ENCODE measurements at regions not wholly inside any gene's neighbourhood (a gene's known extent, or its start where the extent isn't known, plus 50 kb on each side); places are given as distances from the start of the nearest gene placed in this dataset.
"Not testable (repeated sequence)": the region's sequence is repeated elsewhere in the genome, so short reads cannot be mapped to it uniquely, and the experiment has no call there.

GRCh38 chr10:84957427-84957826, 629.0 kb downstream of the CCSER2 start:
- TF ChIP-seq CTCF (IDR thresholded peaks at IDR 0.05; ENCODE audit: insufficient read depth, low read length, severe bottlenecking), result no peak
- no peaks in the 10 kb centered on the region for H3K27me3 ChIP-seq (ENCODE audit: control insufficient read depth, insufficient read depth, low read length)
- no peaks in the 10 kb centered on the region for H3K36me3 ChIP-seq (ENCODE audit: control insufficient read depth, insufficient read depth, low read length)
- no peak overlapping the region for H3K4me3 ChIP-seq (ENCODE audit: low read depth, low read length)
- FAIRE-seq (no peak), DNase-seq (ENCODE audit: low read depth) (no peak)

- DNase-seq (ENCODE audit: low read depth) (no peak), FAIRE-seq (no peak)
- no peak for TF ChIP-seq CTCF (IDR thresholded peaks at IDR 0.05; ENCODE audit: insufficient read depth, low read length, severe bottlenecking)
- Histone ChIP-seq H3K36me3 (ENCODE audit: control insufficient read depth, insufficient read depth, low read length) (no peaks in the 10 kb centered on the region), H3K4me3 (ENCODE audit: low read depth, low read length) (no peak overlapping the region), H3K27me3 (ENCODE audit: control insufficient read depth, insufficient read depth, low read length) (no peaks in the 10 kb centered on the region)
Observed at GRCh38 chr10:84965468-84965867, 637.1 kb downstream of the CCSER2 start.

GRCh38 chr10:84966708-84967441, 638.5 kb downstream of the CCSER2 start:
- no peak for DNase-seq (ENCODE audit: low read depth)
- H3K36me3 ChIP-seq (ENCODE audit: control insufficient read depth, insufficient read depth, low read length), result no peaks in the 10 kb centered on the region
- peak; percentile 98 for FAIRE-seq
- no peak overlapping the region for H3K4me3 ChIP-seq (ENCODE audit: low read depth, low read length)
- no peaks in the 10 kb centered on the region for H3K27me3 ChIP-seq (ENCODE audit: control insufficient read depth, insufficient read depth, low read length)
- TF ChIP-seq CTCF (IDR thresholded peaks at IDR 0.05; ENCODE audit: insufficient read depth, low read length, severe bottlenecking), result no peak

- H3K27me3 ChIP-seq (ENCODE audit: control insufficient read depth, insufficient read depth, low read length); H3K4me3 ChIP-seq (ENCODE audit: low read depth, low read length); DNase-seq (ENCODE audit: low read depth); H3K36me3 ChIP-seq (ENCODE audit: control insufficient read depth, insufficient read depth, low read length); FAIRE-seq: not testable (repeated sequence)
Observed at GRCh38 chr10:84969297-84969696, 640.9 kb downstream of the CCSER2 start.

GRCh38 chr10:84987039-84987438, 658.6 kb downstream of the CCSER2 start:
- DNase-seq (ENCODE audit: low read depth) (no peak), FAIRE-seq (no peak)
- H3K4me3 ChIP-seq (ENCODE audit: low read depth, low read length), result no peak overlapping the region
- no peaks in the 10 kb centered on the region for H3K27me3 ChIP-seq (ENCODE audit: control insufficient read depth, insufficient read depth, low read length)
- no peak for TF ChIP-seq CTCF (IDR thresholded peaks at IDR 0.05; ENCODE audit: insufficient read depth, low read length, severe bottlenecking)
- no peaks in the 10 kb centered on the region for H3K36me3 ChIP-seq (ENCODE audit: control insufficient read depth, insufficient read depth, low read length)

GRCh38 chr10:84988011-84988410, 659.6 kb downstream of the CCSER2 start:
- no peaks in the 10 kb centered on the region for H3K36me3 ChIP-seq (ENCODE audit: control insufficient read depth, insufficient read depth, low read length)
- TF ChIP-seq CTCF (IDR thresholded peaks at IDR 0.05; ENCODE audit: insufficient read depth, low read length, severe bottlenecking), result no peak
- H3K4me3 ChIP-seq (ENCODE audit: low read depth, low read length), result no peak overlapping the region
- FAIRE-seq, result no peak
- no peak for DNase-seq (ENCODE audit: low read depth)
- H3K27me3 ChIP-seq (ENCODE audit: control insufficient read depth, insufficient read depth, low read length), result no peaks in the 10 kb centered on the region

Measured in bronchial epithelial cell (primary cell).